Smooth muscle cell of the brain vasculature (primary cell): ENCODE measurements at regions not wholly inside any gene's neighbourhood (a gene's known extent, or its start where the extent isn't known, plus 50 kb on each side); places are given as distances from the start of the nearest gene placed in this dataset.
A peak's percentile ranks its signal among the peaks of the same experiment; 100 is the strongest.
"Not testable (repeated sequence)": the region's sequence is repeated elsewhere in the genome, so short reads cannot be mapped to it uniquely, and the experiment has no call there.

Experiments
- DNase-seq: peaks from one replicate; pipeline ENCODE4 v3.0.0-alpha.2; 2012; ENCODE audit warnings: low read depth, low spot score

GRCh38 chr18:34942276-34942675 lies 98.9 kb upstream of the MAPRE2 start:
- DNase-seq: no peak

DNA sequence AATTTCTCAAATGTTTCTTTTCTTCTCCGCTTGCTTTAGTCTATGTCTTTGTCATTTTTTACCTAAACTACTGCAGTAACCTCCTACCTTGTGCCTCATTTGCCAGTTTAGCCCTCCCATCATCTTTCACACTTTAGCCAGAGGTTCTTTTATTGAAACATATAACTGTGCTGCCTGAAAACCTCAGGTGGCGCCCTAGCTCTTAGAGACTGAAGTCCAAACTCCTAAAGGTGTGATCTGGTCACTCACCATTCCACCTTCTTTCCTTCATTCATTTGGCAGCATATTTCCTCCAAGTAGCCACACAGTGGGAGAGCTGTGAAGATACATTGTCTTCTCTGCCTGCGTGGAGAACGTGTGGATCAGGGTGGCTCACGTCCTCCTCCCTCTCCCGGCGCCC lies 98.2 kb upstream of the MAPRE2 start:
- no peak for DNase-seq

DNA sequence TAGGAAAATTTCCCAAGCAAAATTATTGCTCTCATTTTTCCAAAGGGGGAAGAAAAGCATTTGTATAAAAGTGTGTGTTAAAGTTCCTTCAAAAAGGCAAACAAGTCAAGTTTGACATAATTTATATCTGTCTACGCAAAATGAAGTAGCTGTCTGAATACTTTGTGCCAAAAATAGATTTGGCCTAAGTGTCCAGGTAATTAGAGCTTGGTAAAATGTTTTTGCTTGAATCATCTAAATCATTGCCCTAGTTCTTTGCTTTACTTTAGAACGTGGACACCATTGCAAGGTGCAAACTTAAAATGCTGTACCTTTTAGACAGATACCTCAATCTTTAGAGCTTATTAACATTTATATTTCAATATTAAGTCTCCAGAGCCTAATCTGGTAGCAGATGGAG lies 97.6 kb upstream of the MAPRE2 start:
- DNase-seq: no peak

- DNase-seq: no peak
Measured at GRCh38 chr18:34947711-34948125, 93.5 kb upstream of the MAPRE2 start.

DNA sequence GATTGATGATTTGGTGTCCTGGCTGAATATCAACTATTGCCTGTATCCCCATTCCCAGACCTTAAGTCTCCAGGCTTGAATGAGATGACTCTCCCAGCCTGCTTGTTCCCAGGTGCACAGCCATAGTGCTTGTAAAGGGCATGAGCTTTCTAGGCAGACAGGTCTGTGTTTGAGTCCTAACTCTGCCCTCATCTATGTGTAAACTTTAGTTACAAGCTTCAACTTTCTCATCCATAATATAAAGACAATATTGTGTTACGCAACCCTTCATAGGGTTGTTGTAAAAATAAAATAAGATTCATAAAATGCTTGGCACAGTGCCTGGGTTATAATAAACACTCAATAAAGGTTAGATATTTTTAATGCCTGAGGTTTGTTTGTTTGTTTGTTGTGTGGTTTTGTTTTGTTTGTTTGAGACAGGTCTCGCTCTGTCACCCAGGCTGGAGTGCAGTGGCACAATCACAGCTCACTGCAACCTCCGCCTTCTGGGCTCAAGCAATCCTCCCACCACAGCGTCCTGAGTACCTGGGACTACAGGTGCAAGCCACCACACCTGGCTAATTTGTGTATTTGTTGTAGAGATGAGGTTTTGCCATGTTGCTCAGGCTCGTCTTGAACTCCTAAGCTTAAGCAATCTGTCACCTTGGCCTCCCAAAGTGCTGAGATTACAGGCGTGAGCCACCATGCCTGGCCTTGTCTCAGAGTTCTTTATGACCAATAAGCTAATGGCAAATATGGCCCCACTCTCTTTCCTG lies 89.4 kb upstream of the MAPRE2 start:
- no peak for DNase-seq

GRCh38 chr18:34953212-34953611 lies 88.0 kb upstream of the MAPRE2 start:
- no peak for DNase-seq

GRCh38 chr18:34955494-34955893 lies 85.7 kb upstream of the MAPRE2 start:
- not testable (repeated sequence) for DNase-seq

DNA sequence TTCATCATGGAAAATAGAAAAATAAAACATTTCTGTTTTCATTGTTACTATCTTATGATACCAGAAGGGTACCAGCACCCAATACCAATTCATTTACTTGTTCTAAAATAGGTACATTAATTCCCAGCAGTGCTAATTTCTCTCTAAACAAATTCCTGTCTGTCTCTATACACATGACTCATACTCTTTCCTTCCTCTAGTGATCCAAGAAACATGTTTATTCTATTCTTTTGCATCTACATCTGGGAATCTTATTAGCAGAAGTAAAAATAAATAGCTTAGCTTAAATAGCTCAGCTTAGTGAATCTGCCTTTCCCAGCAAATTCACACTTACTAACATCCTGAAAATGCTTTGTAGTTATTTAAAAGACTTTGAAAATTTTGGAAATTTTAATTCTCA lies 84.5 kb upstream of the MAPRE2 start:
- DNase-seq: no peak

DNA sequence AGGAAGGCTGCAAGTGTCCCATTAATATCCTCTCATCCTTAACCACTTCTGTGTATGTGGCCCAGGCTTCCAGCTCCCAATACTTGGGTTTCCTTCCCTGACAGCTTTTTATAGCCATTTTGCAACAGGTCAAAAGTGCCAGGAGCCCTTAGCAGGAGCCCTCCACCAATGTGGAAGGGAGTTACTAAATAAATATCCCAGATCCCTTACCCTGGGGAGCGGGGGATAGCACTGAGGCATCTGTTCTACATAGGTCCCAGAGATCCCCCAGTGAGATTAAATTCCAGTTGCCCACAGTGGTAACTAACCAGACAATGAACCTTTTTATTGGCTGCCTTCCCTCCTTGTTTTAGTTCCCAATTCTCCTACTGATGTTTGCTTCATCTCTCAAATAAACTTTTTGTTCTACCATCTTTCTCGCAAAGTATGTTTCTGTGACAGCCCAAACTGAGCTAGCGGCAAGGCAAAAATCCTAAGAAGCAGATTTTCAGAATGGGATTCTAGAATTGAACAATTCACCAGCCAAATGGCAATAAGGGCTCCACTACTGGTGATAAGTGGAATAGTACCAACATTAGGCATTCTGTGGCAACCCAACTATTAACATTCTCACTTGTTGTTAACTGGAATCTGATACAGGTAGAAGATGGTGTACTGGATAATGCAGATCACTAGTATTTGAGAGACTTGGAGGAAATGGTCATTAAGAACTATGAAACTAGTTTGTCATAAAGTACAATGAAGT lies 83.9 kb upstream of the MAPRE2 start:
- DNase-seq: peak; percentile 62

- DNase-seq: no peak
Measured at GRCh38 chr18:34957864-34958259, 83.4 kb upstream of the MAPRE2 start.

GRCh38 chr18:34959211-34959829 lies 81.9 kb upstream of the MAPRE2 start:
- no peak for DNase-seq

- no peak for DNase-seq
Measured at GRCh38 chr18:34959989-34960388, 81.2 kb upstream of the MAPRE2 start.

DNA sequence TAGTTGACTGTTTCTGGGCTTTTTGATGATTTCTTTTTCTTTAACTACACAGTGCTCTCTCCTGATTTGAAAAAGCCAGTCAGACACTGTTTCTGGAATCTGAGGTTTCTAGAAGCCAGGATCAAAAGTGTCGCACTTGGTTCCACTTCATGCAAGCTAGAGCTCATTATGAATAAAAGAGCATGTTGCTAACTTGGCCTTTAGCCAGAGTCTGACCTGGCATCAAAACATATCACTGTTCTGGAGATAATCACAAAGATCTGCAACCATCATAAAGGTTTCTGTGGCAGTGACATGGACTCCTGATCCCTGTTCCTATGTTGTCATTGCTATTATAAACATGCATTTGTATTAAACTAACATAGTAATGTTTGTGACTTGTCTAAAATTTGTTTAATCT lies 76.1 kb upstream of the MAPRE2 start:
- no peak for DNase-seq

GRCh38 chr18:34965566-34965965 lies 75.6 kb upstream of the MAPRE2 start:
- no peak for DNase-seq

DNA sequence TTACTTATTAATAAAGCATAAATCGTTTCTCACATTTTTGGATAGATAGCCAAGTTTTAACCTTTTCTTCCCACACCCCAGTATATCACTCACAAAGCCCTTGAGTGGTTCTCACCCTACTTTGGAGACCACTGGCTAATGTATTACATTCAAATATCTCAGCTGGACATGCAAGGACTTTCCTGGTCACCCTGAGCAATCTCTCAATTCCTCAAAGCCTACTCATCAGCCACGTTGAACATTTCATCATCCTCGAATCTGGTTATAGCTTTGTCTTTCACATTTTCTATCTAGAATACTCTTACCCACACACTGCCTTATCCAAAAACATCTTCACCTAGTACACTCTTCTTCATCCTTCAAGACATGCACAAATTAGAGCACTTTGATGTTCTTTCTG lies 71.1 kb upstream of the MAPRE2 start:
- DNase-seq: no peak

DNA sequence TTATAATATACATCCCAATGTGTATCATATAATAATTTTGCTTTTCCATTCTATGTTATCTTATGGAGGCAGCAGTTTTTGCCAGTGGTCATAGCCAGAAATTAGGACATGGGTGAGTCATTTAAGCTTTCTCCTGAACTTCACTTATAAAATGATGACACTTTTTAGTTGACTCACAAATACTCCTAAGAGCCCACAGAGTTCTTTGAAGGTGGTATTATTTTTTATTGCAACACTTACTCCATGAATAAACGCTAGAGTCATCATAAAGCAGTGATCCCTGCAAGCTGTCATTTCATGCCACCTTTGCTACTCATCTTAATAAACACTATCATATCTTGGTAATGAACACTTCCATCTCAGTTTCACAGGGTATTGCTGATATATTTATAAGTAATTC lies 69.9 kb upstream of the MAPRE2 start:
- no peak for DNase-seq

GRCh38 chr18:34972765-34973414 lies 68.3 kb upstream of the MAPRE2 start:
- DNase-seq: no peak

GRCh38 chr18:34976123-34976522 lies 65.1 kb upstream of the MAPRE2 start:
- no peak for DNase-seq

- no peak for DNase-seq
Measured at GRCh38 chr18:34976534-34976898, 64.7 kb upstream of the MAPRE2 start.

- DNase-seq: no peak
Measured at GRCh38 chr18:34976899-34977837, 64.0 kb upstream of the MAPRE2 start.

GRCh38 chr18:34977838-34978532 lies 63.2 kb upstream of the MAPRE2 start:
- DNase-seq: no peak
